SKM-1 treated with dmso at 0.1 percent for 144 hours (cell line): ENCODE measurements at regions not wholly inside any gene's neighbourhood (a gene's known extent, or its start where the extent isn't known, plus 50 kb on each side); places are given as distances from the start of the nearest gene placed in this dataset.

ENCODE experiments used
- DNase-seq: peaks from one replicate; lab custom pipeline; 2025; ENCODE audit not compliant: unreplicated experiment; lab: John Stamatoyannopoulos, UW

GRCh38 chr3:182732232-182733015 lies 60.9 kb upstream of the ATP11B start:
- DNase-seq = no peak

GRCh38 chr3:182735672-182736071 lies 57.6 kb upstream of the ATP11B start:
- no peak for DNase-seq

- DNase-seq = no peak
Observed at GRCh38 chr3:182737825-182738224, 55.5 kb upstream of the ATP11B start.

- no peak for DNase-seq
Observed at GRCh38 chr3:182738583-182739411, 54.5 kb upstream of the ATP11B start.

DNA sequence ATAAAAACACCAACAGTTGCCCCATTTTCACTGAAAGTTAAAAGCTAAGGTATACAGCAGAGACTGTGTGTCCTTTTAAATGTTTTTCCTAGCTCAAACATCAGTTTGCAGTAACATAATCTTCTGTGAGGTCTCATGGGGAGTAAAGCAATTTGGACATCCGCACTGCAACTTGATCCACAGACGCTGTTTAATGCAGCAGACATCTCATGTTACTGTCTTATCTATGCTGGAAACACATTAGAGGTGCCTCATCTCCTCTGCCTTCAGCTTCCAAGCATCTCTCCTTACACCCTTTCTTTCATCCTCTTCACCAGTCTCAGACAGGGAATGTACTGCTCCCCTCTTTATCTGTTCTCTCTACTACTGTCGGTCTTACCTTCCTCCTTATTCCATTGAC lies 53.7 kb upstream of the ATP11B start:
- DNase-seq = no peak

DNA sequence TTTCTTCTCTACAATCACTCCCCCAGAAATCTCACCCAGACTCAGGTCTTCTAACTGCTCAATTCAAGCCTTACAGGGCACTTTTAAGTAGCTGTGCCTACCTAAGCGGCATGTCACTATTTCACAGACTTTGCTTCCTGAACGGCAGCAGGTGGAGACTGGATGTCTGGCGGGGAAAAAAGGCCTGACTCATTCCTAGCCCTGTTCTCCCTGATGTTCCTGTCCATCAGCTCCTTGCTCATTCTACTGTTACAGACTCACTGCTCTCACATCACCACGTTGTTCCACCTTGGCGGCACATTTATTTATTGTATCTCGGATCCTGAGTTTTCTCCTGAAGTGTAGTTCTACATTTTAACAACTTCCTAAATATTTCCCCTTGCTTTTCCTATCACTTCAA lies 52.6 kb upstream of the ATP11B start:
- no peak for DNase-seq

- no peak for DNase-seq
Observed at GRCh38 chr3:182741214-182741613, 52.1 kb upstream of the ATP11B start.
